Common myeloid progenitor, CD34-positive (primary cell): ENCODE measurements at regions not wholly inside any gene's neighbourhood (a gene's known extent, or its start where the extent isn't known, plus 50 kb on each side); places are given as distances from the start of the nearest gene placed in this dataset.

Experiments used
- CTCF ChIA-PET: fragments of 350-600 bp; sonication (Branson Sonifier 250); formaldehyde crosslinking; loops from one replicate; lab custom pipeline; 2021; ENCODE audit warnings: antibody characterized with exemption; lab: Charles Lee
- POLR2A ChIA-PET: fragments of 350-600 bp; sonication (Branson Sonifier 250); formaldehyde crosslinking; loops from one replicate; lab custom pipeline; 2021; ENCODE audit warnings: antibody characterized with exemption; lab: Charles Lee
- DNase-seq, 3 donors: peaks; one replicate each; pipeline versions ENCODE4 v3.0.0 to v3.0.0-alpha.2; 2013
- H3K27ac ChIP-seq, 2 experiments: 1 replicate in 1 of 2; 2 replicates in 1 of 2; pipeline ENCODE4 v1.7.0; 2013; ENCODE audit warnings: inconsistent platforms in 2 of 2, low read length in 2 of 2, mild to moderate bottlenecking in 2 of 2, low read depth in 1 of 2, moderate library complexity in 1 of 2; ENCODE audit not compliant: severe bottlenecking in 2 of 2, insufficient read depth in 1 of 2, poor library complexity in 1 of 2
- H3K27me3 ChIP-seq, 5 experiments: replicated peaks in 2 of 5; 1 replicate in 3 of 5; 2 replicates in 2 of 5; pipeline versions ENCODE4 v1.6.1 to v1.7.0; 2013; ENCODE audit warnings: low read length in 4 of 5, mild to moderate bottlenecking in 2 of 5, moderate library complexity in 2 of 5, inconsistent platforms in 1 of 5; ENCODE audit not compliant: insufficient read depth in 5 of 5, control insufficient read depth in 4 of 5
- H3K36me3 ChIP-seq, 4 experiments: 1 replicate in 2 of 4; 2 replicates in 2 of 4; pipeline versions ENCODE4 v1.6.1 to v1.7.0; 2013; ENCODE audit warnings: low read length in 3 of 4, control low read depth in 1 of 4, mild to moderate bottlenecking in 1 of 4; ENCODE audit not compliant: control insufficient read depth in 4 of 4, insufficient read depth in 4 of 4
- H3K4me1 ChIP-seq, 4 experiments: 1 replicate in 3 of 4; 2 replicates in 1 of 4; pipeline versions ENCODE4 v1.6.1 to v1.7.1; 2013; ENCODE audit warnings: low read length in 3 of 4, mild to moderate bottlenecking in 3 of 4, control low read depth in 1 of 4, inconsistent platforms in 1 of 4, moderate library complexity in 1 of 4; ENCODE audit not compliant: control insufficient read depth in 4 of 4, insufficient read depth in 4 of 4; ENCODE audit errors: control extremely low read depth in 1 of 4
- H3K4me3 ChIP-seq, 7 experiments: 1 replicate in 4 of 7; 2 replicates in 3 of 7; pipeline versions ENCODE4 v1.5.1 to v1.7.0; 2013; ENCODE audit warnings: mild to moderate bottlenecking in 7 of 7, low read length in 6 of 7, moderate library complexity in 6 of 7, inconsistent platforms in 2 of 7, low read depth in 2 of 7, control low read depth in 1 of 7; ENCODE audit not compliant: insufficient read depth in 4 of 7, control insufficient read depth in 1 of 7; ENCODE audit errors: extremely low read depth in 1 of 7
- H3K9me3 ChIP-seq, 5 experiments: 1 replicate in 4 of 5; 2 replicates in 1 of 5; pipeline versions ENCODE4 v1.6.1 to v1.7.1; 2013; ENCODE audit warnings: low read length in 4 of 5, mild to moderate bottlenecking in 2 of 5, inconsistent platforms in 1 of 5, low read depth in 1 of 5, moderate library complexity in 1 of 5; ENCODE audit not compliant: control insufficient read depth in 4 of 5, insufficient read depth in 2 of 5; ENCODE audit errors: control extremely low read depth in 1 of 5
- WGBS: methylation state at CpG from one replicate; pipeline ENCODE4 v1.1.5; 2013; ENCODE audit not compliant: insufficient coverage; 5-methylcytosine and 5-hydroxymethylcytosine counted together

GRCh38 chr18:29821544-29821943 lies 1221.0 kb downstream of the DSC3 start:
- no peak overlapping the region for H3K4me3 ChIP-seq
- H3K27ac ChIP-seq, result no peak overlapping the region
- WGBS, result no CpG with 5 or more reads among the region's 1 CpG
- POLR2A ChIA-PET, result no interaction called here
- H3K9me3 ChIP-seq, result no peaks in the 10 kb centered on the region
- no peak for DNase-seq
- no peaks in the 10 kb centered on the region for H3K27me3 ChIP-seq
- no peaks in the 10 kb centered on the region for H3K4me1 ChIP-seq
- CTCF ChIA-PET, result interaction anchor here (1.0 kb wide), 1 partner anchor 18 kb away, joined by 3 read pairs; no protein-coding TSS in a partner anchor
- H3K36me3 ChIP-seq, result no peaks in the 10 kb centered on the region

DNA sequence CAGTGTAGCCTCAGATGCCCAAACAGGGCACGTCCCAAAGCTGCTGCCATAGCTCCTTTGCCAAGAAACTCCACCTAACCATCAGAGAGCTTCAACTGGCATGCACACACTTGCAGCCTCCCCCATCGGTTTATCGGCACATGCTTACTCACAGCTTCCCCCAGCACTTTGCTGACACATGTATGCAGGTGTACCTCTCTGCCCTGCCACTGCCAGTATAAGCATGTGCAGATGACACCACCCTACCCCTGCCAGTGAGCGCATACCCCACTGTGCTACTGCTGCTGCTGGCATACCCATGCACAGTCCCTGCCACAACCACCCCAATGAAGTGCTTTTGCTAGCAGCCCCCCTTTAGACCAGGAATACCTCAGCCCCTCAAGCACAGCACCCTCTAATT lies 1231.0 kb downstream of the DSC3 start:
- Histone ChIP-seq H3K9me3 (no peaks in the 10 kb centered on the region), H3K36me3 (no peaks in the 10 kb centered on the region), H3K4me1 (no peaks in the 10 kb centered on the region), H3K27ac (no peak overlapping the region), H3K4me3 (no peak overlapping the region), H3K27me3 (no peaks in the 10 kb centered on the region)
- ChIA-PET POLR2A (no interaction called here), CTCF (no interaction called here)
- 86% methylated on average over 4 of the region's 4 CpGs for WGBS
- no peak for DNase-seq

DNA sequence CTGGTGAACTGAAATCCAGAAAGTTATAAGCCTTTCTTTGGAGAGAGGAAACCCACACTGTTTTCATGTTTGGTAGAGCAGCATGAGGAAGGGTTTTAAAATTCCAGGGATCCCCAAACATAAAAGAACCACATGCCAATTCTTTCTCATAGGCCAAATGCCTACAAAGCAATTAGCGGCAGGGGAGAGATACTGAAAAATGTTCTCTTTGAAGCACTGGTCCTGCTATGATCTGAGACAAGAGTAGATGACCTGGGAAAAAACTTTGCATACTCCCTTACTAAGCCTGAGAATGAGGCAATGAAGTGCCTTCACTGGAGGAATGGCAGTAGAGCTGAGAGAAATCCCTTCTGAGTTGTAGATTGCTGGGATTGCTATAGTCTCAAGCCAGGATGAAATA lies 1261.7 kb downstream of the DSC3 start:
- DNase-seq, result no peak
- no peak overlapping the region for H3K27ac ChIP-seq
- no peaks in the 10 kb centered on the region for H3K4me1 ChIP-seq
- POLR2A ChIA-PET, result no interaction called here
- H3K4me3 ChIP-seq, result no peak overlapping the region
- CTCF ChIA-PET, result no interaction called here
- WGBS, result no CpG with 5 or more reads among the region's 1 CpG
- H3K27me3 ChIP-seq, result no peaks in the 10 kb centered on the region
- no peaks in the 10 kb centered on the region for H3K36me3 ChIP-seq
- no peaks in the 10 kb centered on the region for H3K9me3 ChIP-seq

- H3K36me3 ChIP-seq, result no peaks in the 10 kb centered on the region
- H3K4me3 ChIP-seq, result no peak overlapping the region
- no peak overlapping the region for H3K27ac ChIP-seq
- no peaks in the 10 kb centered on the region for H3K27me3 ChIP-seq
- no CpG with 5 or more reads among the region's 1 CpG for WGBS
- POLR2A ChIA-PET, result no interaction called here
- CTCF ChIA-PET, result interaction anchor here (0.6 kb wide), 1 partner anchor 938 kb away, joined by 3 read pairs; no protein-coding TSS in a partner anchor
- H3K9me3 ChIP-seq, result no peaks in the 10 kb centered on the region
- DNase-seq, result no peak
- no peaks in the 10 kb centered on the region for H3K4me1 ChIP-seq
Observed at GRCh38 chr18:29779096-29779495, 1263.4 kb downstream of the DSC3 start.

GRCh38 chr18:29753379-29753778 lies 1289.2 kb downstream of the DSC3 start:
- no peaks in the 10 kb centered on the region for H3K27me3 ChIP-seq
- ChIA-PET POLR2A (interaction anchor here (0.6 kb wide), 1 partner anchor 730 kb away, joined by 3 read pairs; no protein-coding TSS in a partner anchor), CTCF (no interaction called here)
- no peaks in the 10 kb centered on the region for H3K9me3 ChIP-seq
- no peak overlapping the region for H3K4me3 ChIP-seq
- WGBS, result 100% methylated on average over 2 of the region's 4 CpGs
- no peaks in the 10 kb centered on the region for H3K4me1 ChIP-seq
- no peak overlapping the region for H3K27ac ChIP-seq
- H3K36me3 ChIP-seq, result no peaks in the 10 kb centered on the region
- no peak for DNase-seq

GRCh38 chr18:29749704-29750103 lies 1292.8 kb downstream of the DSC3 start:
- no peaks in the 10 kb centered on the region for H3K36me3 ChIP-seq
- H3K27me3 ChIP-seq, result no peaks in the 10 kb centered on the region
- no peaks in the 10 kb centered on the region for H3K4me1 ChIP-seq
- POLR2A ChIA-PET, result no interaction called here
- H3K9me3 ChIP-seq, result no peaks in the 10 kb centered on the region
- no peak for DNase-seq
- CTCF ChIA-PET, result no interaction called here
- no peak overlapping the region for H3K27ac ChIP-seq
- WGBS, result 88% methylated on average over 1 of the region's 1 CpG
- H3K4me3 ChIP-seq, result no peak overlapping the region

DNA sequence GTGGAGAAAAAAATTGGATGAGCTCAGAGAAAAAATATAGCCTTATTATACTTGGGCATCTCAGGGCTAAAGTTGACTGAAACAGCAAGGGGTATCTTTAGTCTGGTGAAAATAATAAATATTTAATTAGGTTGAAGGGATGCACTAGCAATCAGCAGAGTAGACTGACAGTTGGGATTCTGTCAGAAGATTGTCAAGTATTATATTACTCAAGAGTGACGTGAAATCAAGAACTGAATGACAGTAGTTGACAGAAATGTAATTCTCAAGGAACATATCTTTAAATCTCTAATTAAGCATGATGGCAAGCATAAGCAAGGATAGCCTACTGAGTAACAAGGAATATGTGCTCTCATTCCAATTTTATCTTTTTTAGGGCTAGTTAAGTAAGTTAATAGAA lies 1301.1 kb downstream of the DSC3 start:
- no CpG with 5 or more reads among the region's 1 CpG for WGBS
- Histone ChIP-seq H3K4me1 (no peaks in the 10 kb centered on the region), H3K9me3 (no peaks in the 10 kb centered on the region), H3K27me3 (no peaks in the 10 kb centered on the region), H3K27ac (no peak overlapping the region), H3K36me3 (no peaks in the 10 kb centered on the region), H3K4me3 (no peak overlapping the region)
- CTCF ChIA-PET, result no interaction called here
- no peak for DNase-seq
- POLR2A ChIA-PET, result no interaction called here
